Left ventricle myocardium inferior (tissue), 1 donor: ENCODE measurements at regions not wholly inside any gene's neighbourhood (a gene's known extent, or its start where the extent isn't known, plus 50 kb on each side); places are given as distances from the start of the nearest gene placed in this dataset.

Experiments used
- DNase-seq: peaks from one replicate; pipeline ENCODE4 v3.0.0-alpha.2; 2020
- H3K27ac ChIP-seq: fragments of 200-600 bp; replicated peaks from 2 replicates; pipeline ENCODE4 v1.8.0; 2021
- H3K27me3 ChIP-seq: fragments of 200-600 bp; 2 replicates; pipeline ENCODE4 v1.8.0; 2021; ENCODE audit warnings: low read depth
- H3K36me3 ChIP-seq: fragments of 200-600 bp; 2 replicates; pipeline ENCODE4 v1.8.0; 2021
- H3K4me1 ChIP-seq: fragments of 200-600 bp; 2 replicates; pipeline ENCODE4 v1.8.0; 2021
- H3K4me3 ChIP-seq: fragments of 200-600 bp; 2 replicates; pipeline ENCODE4 v1.8.0; 2021; ENCODE audit warnings: mild to moderate bottlenecking, moderate library complexity
- H3K9me3 ChIP-seq: fragments of 200-600 bp; replicated peaks from 2 replicates; pipeline ENCODE4 v1.8.0; 2021
- intact Hi-C: fragments of 100-400 bp; cut with micrococcal nuclease; formaldehyde crosslinking; loops from one replicate; pipeline ENCODE4 v1.11.0; 2022
- TF ChIP-seq, protein P1 (sequence below): fragments of 200-600 bp; IDR thresholded peaks from 2 replicates; pipeline ENCODE4 v1.8.0; 2021; ENCODE audit warnings: antibody characterized with exemption, mild to moderate bottlenecking, borderline replicate concordance
- donor health status: DM: no; HTN: yes; CAD: no; lungs with severe emphysema.

DNA sequence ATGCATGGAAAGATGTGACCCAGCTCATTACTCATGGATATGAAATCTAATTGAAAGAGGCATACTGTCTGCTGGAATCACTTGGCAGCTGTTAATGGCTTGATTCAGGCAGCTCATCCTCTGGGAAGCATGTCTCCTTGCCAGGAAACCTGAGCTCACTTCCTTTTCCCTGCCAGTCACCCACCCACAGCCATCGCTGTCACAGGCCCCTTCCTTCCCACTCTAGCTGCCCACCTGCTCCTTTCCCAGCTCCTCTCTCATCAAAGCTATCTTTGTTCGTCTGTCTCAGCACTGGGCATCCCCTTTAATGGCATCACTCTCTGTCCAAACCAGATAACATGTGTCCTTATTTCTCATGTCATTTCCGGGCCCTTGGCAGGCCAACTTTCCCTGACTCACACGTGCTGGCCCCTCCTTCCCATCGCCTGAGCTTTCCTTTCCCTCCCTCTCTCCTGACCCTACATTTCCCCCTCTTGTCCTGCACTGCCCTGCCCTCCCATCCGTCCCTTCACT, 721.9 kb downstream of the TNS3 start:
- no peaks in the 10 kb centered on the region for H3K36me3 ChIP-seq
- no peak overlapping the region for H3K4me3 ChIP-seq
- TF ChIP-seq, protein P1, sequence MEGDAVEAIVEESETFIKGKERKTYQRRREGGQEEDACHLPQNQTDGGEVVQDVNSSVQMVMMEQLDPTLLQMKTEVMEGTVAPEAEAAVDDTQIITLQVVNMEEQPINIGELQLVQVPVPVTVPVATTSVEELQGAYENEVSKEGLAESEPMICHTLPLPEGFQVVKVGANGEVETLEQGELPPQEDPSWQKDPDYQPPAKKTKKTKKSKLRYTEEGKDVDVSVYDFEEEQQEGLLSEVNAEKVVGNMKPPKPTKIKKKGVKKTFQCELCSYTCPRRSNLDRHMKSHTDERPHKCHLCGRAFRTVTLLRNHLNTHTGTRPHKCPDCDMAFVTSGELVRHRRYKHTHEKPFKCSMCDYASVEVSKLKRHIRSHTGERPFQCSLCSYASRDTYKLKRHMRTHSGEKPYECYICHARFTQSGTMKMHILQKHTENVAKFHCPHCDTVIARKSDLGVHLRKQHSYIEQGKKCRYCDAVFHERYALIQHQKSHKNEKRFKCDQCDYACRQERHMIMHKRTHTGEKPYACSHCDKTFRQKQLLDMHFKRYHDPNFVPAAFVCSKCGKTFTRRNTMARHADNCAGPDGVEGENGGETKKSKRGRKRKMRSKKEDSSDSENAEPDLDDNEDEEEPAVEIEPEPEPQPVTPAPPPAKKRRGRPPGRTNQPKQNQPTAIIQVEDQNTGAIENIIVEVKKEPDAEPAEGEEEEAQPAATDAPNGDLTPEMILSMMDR: no peak
- peaks cover 9% of the 10 kb centered on the region for H3K4me1 ChIP-seq
- no peaks in the 10 kb centered on the region for H3K27me3 ChIP-seq
- no peak for DNase-seq
- H3K9me3 ChIP-seq: no peaks in the 10 kb centered on the region
- H3K27ac ChIP-seq: no peak overlapping the region
- intact Hi-C loops: no loop called here

GRCh38 chr7:46855851-46856250, 726.1 kb downstream of the TNS3 start:
- H3K4me1 ChIP-seq: peaks cover 9% of the 10 kb centered on the region
- DNase-seq: no peak
- intact Hi-C loops: no loop called here
- H3K4me3 ChIP-seq: no peak overlapping the region
- H3K27ac ChIP-seq: no peak overlapping the region
- TF ChIP-seq, protein P1: no peak
- no peaks in the 10 kb centered on the region for H3K9me3 ChIP-seq
- H3K27me3 ChIP-seq: no peaks in the 10 kb centered on the region
- no peaks in the 10 kb centered on the region for H3K36me3 ChIP-seq

DNA sequence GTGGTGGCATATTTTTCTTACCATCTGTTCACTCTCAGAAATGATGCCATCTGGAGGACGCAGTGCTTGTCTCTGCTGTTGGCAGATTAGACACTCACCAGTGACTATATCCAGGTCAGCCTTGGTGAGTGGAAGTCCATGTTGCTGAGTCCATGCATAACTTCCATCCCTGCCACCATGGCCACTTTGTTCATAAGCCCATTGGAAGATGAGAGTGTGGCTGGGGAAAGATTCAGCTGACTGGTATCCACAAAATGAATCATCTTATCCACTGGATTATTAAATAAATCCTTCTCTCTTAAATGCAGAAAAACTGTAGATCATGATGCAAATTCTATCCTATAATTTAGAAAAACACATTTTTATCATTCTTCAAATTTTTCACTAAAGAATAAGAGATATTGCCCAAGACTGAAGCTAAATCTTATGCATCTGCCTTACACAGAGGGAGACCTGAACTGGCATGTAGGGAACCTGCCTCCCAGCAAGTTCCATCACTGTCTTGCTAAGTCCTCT, 726.9 kb downstream of the TNS3 start:
- H3K27ac ChIP-seq: no peak overlapping the region
- no peak for DNase-seq
- no peak overlapping the region for H3K4me3 ChIP-seq
- peaks cover 6% of the 10 kb centered on the region for H3K4me1 ChIP-seq
- H3K36me3 ChIP-seq: no peaks in the 10 kb centered on the region
- no peaks in the 10 kb centered on the region for H3K9me3 ChIP-seq
- no peaks in the 10 kb centered on the region for H3K27me3 ChIP-seq
- intact Hi-C loops: no loop called here
- TF ChIP-seq, protein P1: no peak

GRCh38 chr7:46853451-46853850, 728.5 kb downstream of the TNS3 start:
- Histone ChIP-seq H3K4me1 (peaks cover 4% of the 10 kb centered on the region), H3K36me3 (no peaks in the 10 kb centered on the region), H3K27me3 (no peaks in the 10 kb centered on the region), H3K27ac (no peak overlapping the region), H3K9me3 (no peaks in the 10 kb centered on the region), H3K4me3 (no peak overlapping the region)
- TF ChIP-seq, protein P1: no peak
- no peak for DNase-seq
- intact Hi-C loops: no loop called here

GRCh38 chr7:46852795-46853194, 729.1 kb downstream of the TNS3 start:
- no peak overlapping the region for H3K27ac ChIP-seq
- H3K9me3 ChIP-seq: no peaks in the 10 kb centered on the region
- H3K4me1 ChIP-seq: peaks cover 4% of the 10 kb centered on the region
- H3K4me3 ChIP-seq: no peak overlapping the region
- no peaks in the 10 kb centered on the region for H3K36me3 ChIP-seq
- no peak for DNase-seq
- H3K27me3 ChIP-seq: no peaks in the 10 kb centered on the region
- TF ChIP-seq, protein P1: no peak
- intact Hi-C loops: no loop called here
